Osteocyte (in vitro differentiated cells): ENCODE measurements at regions not wholly inside any gene's neighbourhood (a gene's known extent, or its start where the extent isn't known, plus 50 kb on each side); places are given as distances from the start of the nearest gene placed in this dataset.
"Not testable (repeated sequence)": the region's sequence is repeated elsewhere in the genome, so short reads cannot be mapped to it uniquely, and the experiment has no call there.

Experiments used
- DNase-seq: peaks from one replicate; pipeline ENCODE4 v3.0.0; 2021; ENCODE audit warnings: mixed read lengths; ENCODE audit not compliant: unreplicated experiment; ENCODE audit errors: extremely low spot score
- H3K27ac Mint-ChIP-seq: one replicate; pipeline ENCODE4 v1.8.0; 2021; ENCODE audit warnings: mild to moderate bottlenecking, mixed read lengths; ENCODE audit not compliant: unreplicated experiment
- H3K27me3 Mint-ChIP-seq: one replicate; pipeline ENCODE4 v1.8.0; 2021; ENCODE audit warnings: mixed read lengths; ENCODE audit not compliant: unreplicated experiment
- H3K36me3 Mint-ChIP-seq: one replicate; pipeline ENCODE4 v1.8.0; 2021; ENCODE audit warnings: mixed read lengths; ENCODE audit not compliant: unreplicated experiment
- H3K4me1 Mint-ChIP-seq: one replicate; pipeline ENCODE4 v1.8.0; 2021; ENCODE audit warnings: mixed read lengths; ENCODE audit not compliant: unreplicated experiment
- H3K4me3 Mint-ChIP-seq: one replicate; pipeline ENCODE4 v1.8.0; 2021; ENCODE audit warnings: mild to moderate bottlenecking, moderate library complexity, mixed read lengths; ENCODE audit not compliant: unreplicated experiment
- H3K9me3 Mint-ChIP-seq: one replicate; pipeline ENCODE4 v1.8.0; 2021; ENCODE audit warnings: mixed read lengths; ENCODE audit not compliant: unreplicated experiment
- TF ChIP-seq, protein P1 (sequence below): fragments of 200-600 bp; sonication (generic); IDR thresholded peaks from 2 replicates; pipeline ENCODE4 v1.5.0; 2021; ENCODE audit warnings: antibody characterized with exemption, mild to moderate bottlenecking, moderate library complexity

GRCh38 chrX:82528525-82528924, 979.6 kb upstream of the POU3F4 start:
- Mint-ChIP-seq H3K9me3 (peaks cover 33% of the 10 kb centered on the region), H3K4me1 (no peaks in the 10 kb centered on the region), H3K27me3 (no peaks in the 10 kb centered on the region), H3K27ac (no peak overlapping the region), H3K4me3 (no peak overlapping the region), H3K36me3 (no peaks in the 10 kb centered on the region)
- no peak for DNase-seq
- TF ChIP-seq, protein P1, sequence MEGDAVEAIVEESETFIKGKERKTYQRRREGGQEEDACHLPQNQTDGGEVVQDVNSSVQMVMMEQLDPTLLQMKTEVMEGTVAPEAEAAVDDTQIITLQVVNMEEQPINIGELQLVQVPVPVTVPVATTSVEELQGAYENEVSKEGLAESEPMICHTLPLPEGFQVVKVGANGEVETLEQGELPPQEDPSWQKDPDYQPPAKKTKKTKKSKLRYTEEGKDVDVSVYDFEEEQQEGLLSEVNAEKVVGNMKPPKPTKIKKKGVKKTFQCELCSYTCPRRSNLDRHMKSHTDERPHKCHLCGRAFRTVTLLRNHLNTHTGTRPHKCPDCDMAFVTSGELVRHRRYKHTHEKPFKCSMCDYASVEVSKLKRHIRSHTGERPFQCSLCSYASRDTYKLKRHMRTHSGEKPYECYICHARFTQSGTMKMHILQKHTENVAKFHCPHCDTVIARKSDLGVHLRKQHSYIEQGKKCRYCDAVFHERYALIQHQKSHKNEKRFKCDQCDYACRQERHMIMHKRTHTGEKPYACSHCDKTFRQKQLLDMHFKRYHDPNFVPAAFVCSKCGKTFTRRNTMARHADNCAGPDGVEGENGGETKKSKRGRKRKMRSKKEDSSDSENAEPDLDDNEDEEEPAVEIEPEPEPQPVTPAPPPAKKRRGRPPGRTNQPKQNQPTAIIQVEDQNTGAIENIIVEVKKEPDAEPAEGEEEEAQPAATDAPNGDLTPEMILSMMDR = no peak

- H3K27ac Mint-ChIP-seq = no peak overlapping the region
- no peak for DNase-seq
- peaks cover 40% of the 10 kb centered on the region for H3K9me3 Mint-ChIP-seq
- H3K27me3 Mint-ChIP-seq = no peaks in the 10 kb centered on the region
- no peaks in the 10 kb centered on the region for H3K36me3 Mint-ChIP-seq
- no peaks in the 10 kb centered on the region for H3K4me1 Mint-ChIP-seq
- H3K4me3 Mint-ChIP-seq = no peak overlapping the region
- TF ChIP-seq, protein P1 = no peak
These were observed 973.9 kb upstream of the POU3F4 start for GRCh38 chrX:82534086-82534597.

DNA sequence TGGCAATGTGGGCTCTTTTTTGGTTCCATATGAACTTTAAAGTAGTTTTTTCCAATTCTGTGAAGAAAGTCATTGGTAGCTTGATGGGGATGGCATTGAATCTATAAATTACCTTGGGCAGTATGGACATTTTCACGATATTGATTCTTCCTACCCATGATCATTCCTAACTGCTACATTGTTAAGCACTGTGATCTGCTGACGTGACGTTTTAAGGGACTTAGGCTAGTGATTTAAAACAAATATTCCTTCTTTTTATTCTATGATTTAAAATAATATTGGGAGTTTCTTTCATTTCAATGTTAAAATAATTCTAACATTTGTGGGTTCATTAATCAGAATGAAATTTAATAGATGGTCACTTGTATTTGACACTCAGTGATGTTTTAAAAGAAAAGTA, 970.9 kb upstream of the POU3F4 start:
- H3K27me3 Mint-ChIP-seq, H3K4me3 Mint-ChIP-seq, H3K4me1 Mint-ChIP-seq, DNase-seq, H3K36me3 Mint-ChIP-seq, H3K27ac Mint-ChIP-seq: not testable (repeated sequence)
- H3K9me3 Mint-ChIP-seq = peaks cover 38% of the 10 kb centered on the region

- H3K36me3 Mint-ChIP-seq = no peaks in the 10 kb centered on the region
- H3K9me3 Mint-ChIP-seq = peaks cover 41% of the 10 kb centered on the region
- H3K27me3 Mint-ChIP-seq = no peaks in the 10 kb centered on the region
- no peak for DNase-seq
- no peak overlapping the region for H3K4me3 Mint-ChIP-seq
- no peak overlapping the region for H3K27ac Mint-ChIP-seq
- H3K4me1 Mint-ChIP-seq = no peaks in the 10 kb centered on the region
- TF ChIP-seq, protein P1 = no peak
These were observed 966.3 kb upstream of the POU3F4 start for GRCh38 chrX:82541822-82542221.

DNA sequence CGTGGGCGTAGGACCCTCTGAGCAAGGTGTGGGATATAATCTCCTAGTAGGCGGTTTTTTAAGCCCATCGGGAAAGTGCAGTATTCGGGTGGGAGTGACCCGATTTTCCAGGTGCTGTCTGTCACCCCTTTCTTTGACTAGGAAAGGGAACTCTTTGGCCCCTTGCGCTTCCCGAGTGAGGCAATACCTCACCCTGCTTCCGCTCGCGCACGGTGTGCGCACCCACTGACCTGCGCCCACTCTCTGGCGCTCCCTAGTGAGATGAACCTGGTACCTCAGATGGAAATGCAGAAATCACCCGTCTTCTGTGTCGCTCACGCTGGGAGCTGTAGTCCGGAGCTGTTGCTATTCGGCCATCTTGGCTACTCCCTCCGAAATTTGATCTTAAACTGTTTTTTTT, 955.9 kb upstream of the POU3F4 start:
- not testable (repeated sequence) for H3K4me3 Mint-ChIP-seq, H3K27ac Mint-ChIP-seq, H3K27me3 Mint-ChIP-seq, H3K36me3 Mint-ChIP-seq, H3K4me1 Mint-ChIP-seq, DNase-seq
- H3K9me3 Mint-ChIP-seq = peaks cover 14% of the 10 kb centered on the region

DNA sequence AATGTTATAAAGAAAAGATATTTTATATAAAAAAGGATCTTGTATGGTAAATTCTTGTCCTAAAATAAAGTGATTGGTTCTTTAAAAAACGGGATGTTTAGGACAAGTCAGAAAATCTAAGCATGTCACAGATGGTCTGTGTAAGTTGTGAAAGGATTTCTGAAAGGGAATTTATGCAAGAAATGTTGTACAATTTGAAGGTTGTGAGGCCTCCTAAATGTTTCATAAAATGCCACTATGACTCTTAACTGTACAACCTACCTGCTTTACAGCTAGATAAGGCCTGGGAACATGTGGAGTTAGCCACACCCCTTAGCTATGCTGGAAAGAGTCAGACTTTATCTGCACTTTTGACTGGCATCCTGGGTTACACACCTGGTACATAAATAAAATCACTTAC, 951.5 kb upstream of the POU3F4 start:
- DNase-seq = no peak
- TF ChIP-seq, protein P1 = no peak
- H3K27ac Mint-ChIP-seq = no peak overlapping the region
- no peaks in the 10 kb centered on the region for H3K4me1 Mint-ChIP-seq
- no peaks in the 10 kb centered on the region for H3K27me3 Mint-ChIP-seq
- H3K36me3 Mint-ChIP-seq = no peaks in the 10 kb centered on the region
- peaks cover 36% of the 10 kb centered on the region for H3K9me3 Mint-ChIP-seq
- no peak overlapping the region for H3K4me3 Mint-ChIP-seq
